Naive thymus-derived CD4-positive, alpha-beta T cell (primary cell): ENCODE measurements at regions not wholly inside any gene's neighbourhood (a gene's known extent, or its start where the extent isn't known, plus 50 kb on each side); places are given as distances from the start of the nearest gene placed in this dataset.

Source experiments
- ATAC-seq: fragments of 150-1000 bp; cut with Tn5 transposase; 2 replicates; pipeline ENCODE4 v1.10.0; 2021; ENCODE audit warnings: mild to moderate bottlenecking, moderate library complexity
- CTCF ChIA-PET: fragments of 350-600 bp; sonication (Branson Sonifier 250); formaldehyde crosslinking; loops from one replicate; lab custom pipeline; 2021; ENCODE audit warnings: antibody characterized with exemption; lab: Charles Lee
- POLR2A ChIA-PET: fragments of 350-600 bp; sonication (Branson Sonifier 250); formaldehyde crosslinking; loops from one replicate; lab custom pipeline; 2021; ENCODE audit warnings: antibody characterized with exemption, inconsistent platforms; lab: Charles Lee
- DNase-seq, 9 donors: peaks; one replicate each; pipeline versions ENCODE4 v3.0.0 to v3.0.0-alpha.2; 2020 to 2022; ENCODE audit warnings: mixed read lengths in 1 of 9
- H3K27ac ChIP-seq: one replicate; pipeline ENCODE4 v1.7.0; 2013; ENCODE audit warnings: mild to moderate bottlenecking, low read depth, low read length, moderate library complexity
- H3K27me3 ChIP-seq, 2 donors: one replicate each; pipeline ENCODE4 v1.7.0; 2013; ENCODE audit warnings: low read length in 2 of 2, mild to moderate bottlenecking in 2 of 2, moderate library complexity in 2 of 2; ENCODE audit not compliant: control insufficient read depth in 2 of 2, insufficient read depth in 2 of 2
- H3K36me3 ChIP-seq, 3 experiments: 1 replicate in 2 of 3; 2 replicates in 1 of 3; pipeline ENCODE4 v1.7.0; 2013; ENCODE audit warnings: low read length in 3 of 3, mild to moderate bottlenecking in 3 of 3, moderate library complexity in 1 of 3; ENCODE audit not compliant: insufficient read depth in 3 of 3, control insufficient read depth in 2 of 3
- H3K4me1 ChIP-seq, 2 donors: one replicate each; pipeline ENCODE4 v1.7.0; 2013; ENCODE audit warnings: low read length in 2 of 2, mild to moderate bottlenecking in 2 of 2, moderate library complexity in 1 of 2; ENCODE audit not compliant: control insufficient read depth in 2 of 2, insufficient read depth in 2 of 2
- H3K4me3 ChIP-seq: 2 replicates; pipeline ENCODE4 v1.7.0; 2013; ENCODE audit warnings: mild to moderate bottlenecking, low read length
- H3K9me3 ChIP-seq, 3 experiments: 1 replicate in 2 of 3; 2 replicates in 1 of 3; pipeline ENCODE4 v1.7.0; 2013; ENCODE audit warnings: low read length in 3 of 3; ENCODE audit not compliant: control insufficient read depth in 2 of 3
- H3K27ac Mint-ChIP-seq, 9 donors: one replicate each; pipeline ENCODE4 v1.8.0; 2020 to 2022; ENCODE audit warnings: mixed read lengths in 9 of 9, mild to moderate bottlenecking in 8 of 9, moderate library complexity in 5 of 9, inconsistent platforms in 2 of 9
- H3K27me3 Mint-ChIP-seq, 5 donors: one replicate each; pipeline ENCODE4 v1.8.0; 2021 to 2022; ENCODE audit warnings: mixed read lengths in 5 of 5, mild to moderate bottlenecking in 1 of 5
- H3K36me3 Mint-ChIP-seq, 5 donors: one replicate each; pipeline ENCODE4 v1.8.0; 2020 to 2022; ENCODE audit warnings: mixed read lengths in 5 of 5, mild to moderate bottlenecking in 3 of 5, inconsistent platforms in 1 of 5
- H3K4me1 Mint-ChIP-seq, 7 donors: one replicate each; pipeline ENCODE4 v1.8.0; 2020 to 2022; ENCODE audit warnings: mixed read lengths in 7 of 7, mild to moderate bottlenecking in 3 of 7, inconsistent platforms in 1 of 7
- H3K4me3 Mint-ChIP-seq, 10 donors: one replicate each; pipeline ENCODE4 v1.8.0; 2020 to 2022; ENCODE audit warnings: mild to moderate bottlenecking in 10 of 10, mixed read lengths in 10 of 10, moderate library complexity in 6 of 10, inconsistent platforms in 2 of 10
- H3K9me3 Mint-ChIP-seq, 11 donors: one replicate each; pipeline ENCODE4 v1.8.0; 2020 to 2022; ENCODE audit warnings: mixed read lengths in 11 of 11, mild to moderate bottlenecking in 4 of 11, inconsistent platforms in 1 of 11, moderate library complexity in 1 of 11
- intact Hi-C, 2 donors: fragments of 100-400 bp; cut with micrococcal nuclease; formaldehyde crosslinking; loops; one replicate each; pipeline ENCODE4 v1.15.1; 2023

- H3K9me3 Mint-ChIP-seq, result peaks cover 0 to 18% (median 2%) of the 10 kb centered on the region in 11 donors
- no peak overlapping the region for H3K4me3 Mint-ChIP-seq
- Histone ChIP-seq H3K4me3 (no peak overlapping the region), H3K27me3 (no peaks in the 10 kb centered on the region), H3K9me3 (no peaks in the 10 kb centered on the region), H3K4me1 (no peaks in the 10 kb centered on the region), H3K36me3 (no peaks in the 10 kb centered on the region), H3K27ac (no peak overlapping the region)
- ChIA-PET CTCF (no interaction called here), POLR2A (no interaction called here)
- H3K36me3 Mint-ChIP-seq, result no peaks in the 10 kb centered on the region
- H3K4me1 Mint-ChIP-seq, result no peaks in the 10 kb centered on the region
- H3K27me3 Mint-ChIP-seq, result no peaks in the 10 kb centered on the region
- H3K27ac Mint-ChIP-seq, result no peak overlapping the region
- DNase-seq (no peak), ATAC-seq (no peak)
- intact Hi-C loops, result no loop called here
These were observed 489.1 kb upstream of the LRATD1 start for GRCh38 chr2:14143435-14143834.

GRCh38 chr2:14148216-14148615 lies 484.3 kb upstream of the LRATD1 start:
- Histone ChIP-seq H3K4me1 (no peaks in the 10 kb centered on the region), H3K27ac (no peak overlapping the region), H3K9me3 (no peaks in the 10 kb centered on the region), H3K36me3 (no peaks in the 10 kb centered on the region), H3K4me3 (no peak overlapping the region), H3K27me3 (no peaks in the 10 kb centered on the region)
- ATAC-seq, result no peak
- DNase-seq, result no peak
- Mint-ChIP-seq H3K36me3 (no peaks in the 10 kb centered on the region), H3K4me1 (no peaks in the 10 kb centered on the region), H3K27me3 (no peaks in the 10 kb centered on the region), H3K4me3 (no peak overlapping the region), H3K9me3 (peaks cover 0 to 13% (median 2%) of the 10 kb centered on the region in 11 donors), H3K27ac (no peak overlapping the region)
- intact Hi-C loops, result no loop called here
- ChIA-PET CTCF (no interaction called here), POLR2A (no interaction called here)

- peaks cover 0 to 10% (median 3%) of the 10 kb centered on the region in 11 donors for H3K9me3 Mint-ChIP-seq
- no peak overlapping the region for H3K27ac Mint-ChIP-seq
- no peak overlapping the region for H3K4me3 ChIP-seq
- ATAC-seq (no peak), DNase-seq (no peak)
- H3K27me3 Mint-ChIP-seq, result no peaks in the 10 kb centered on the region
- H3K27ac ChIP-seq, result no peak overlapping the region
- no peak overlapping the region for H3K4me3 Mint-ChIP-seq
- H3K36me3 Mint-ChIP-seq, result no peaks in the 10 kb centered on the region
- no peaks in the 10 kb centered on the region for H3K27me3 ChIP-seq
- POLR2A ChIA-PET, result no interaction called here
- H3K9me3 ChIP-seq, result no peaks in the 10 kb centered on the region
- CTCF ChIA-PET, result no interaction called here
- H3K36me3 ChIP-seq, result no peaks in the 10 kb centered on the region
- H3K4me1 Mint-ChIP-seq, result no peaks in the 10 kb centered on the region
- H3K4me1 ChIP-seq, result no peaks in the 10 kb centered on the region
- intact Hi-C loops, result no loop called here
These were observed 474.7 kb upstream of the LRATD1 start for GRCh38 chr2:14157816-14158215.

- Histone ChIP-seq H3K27me3 (no peaks in the 10 kb centered on the region), H3K9me3 (no peaks in the 10 kb centered on the region), H3K4me1 (no peaks in the 10 kb centered on the region), H3K36me3 (no peaks in the 10 kb centered on the region), H3K27ac (no peak overlapping the region), H3K4me3 (no peak overlapping the region)
- CTCF ChIA-PET, result no interaction called here
- no peaks in the 10 kb centered on the region for H3K27me3 Mint-ChIP-seq
- no peak for ATAC-seq
- intact Hi-C loops, result no loop called here
- H3K27ac Mint-ChIP-seq, result no peak overlapping the region
- POLR2A ChIA-PET, result no interaction called here
- no peak overlapping the region for H3K4me3 Mint-ChIP-seq
- DNase-seq, result no peak
- H3K4me1 Mint-ChIP-seq, result no peaks in the 10 kb centered on the region
- H3K9me3 Mint-ChIP-seq, result peaks cover 0 to 25% (median 4%) of the 10 kb centered on the region in 11 donors
- no peaks in the 10 kb centered on the region for H3K36me3 Mint-ChIP-seq
These were observed 452.2 kb upstream of the LRATD1 start for GRCh38 chr2:14180333-14180732.

- Histone ChIP-seq H3K27ac (no peak overlapping the region), H3K4me3 (no peak overlapping the region), H3K9me3 (no peaks in the 10 kb centered on the region), H3K4me1 (no peaks in the 10 kb centered on the region), H3K36me3 (no peaks in the 10 kb centered on the region), H3K27me3 (no peaks in the 10 kb centered on the region)
- no peak overlapping the region for H3K27ac Mint-ChIP-seq
- ATAC-seq (peak; percentile 29), DNase-seq (no peak)
- H3K4me1 Mint-ChIP-seq, result no peaks in the 10 kb centered on the region
- POLR2A ChIA-PET, result no interaction called here
- CTCF ChIA-PET, result no interaction called here
- H3K36me3 Mint-ChIP-seq, result no peaks in the 10 kb centered on the region
- H3K4me3 Mint-ChIP-seq, result no peak overlapping the region
- no peaks in the 10 kb centered on the region for H3K27me3 Mint-ChIP-seq
- H3K9me3 Mint-ChIP-seq, result peaks cover 0 to 22% (median under 1%) of the 10 kb centered on the region in 11 donors
- intact Hi-C loops, result no loop called here
These were observed 450.1 kb upstream of the LRATD1 start for GRCh38 chr2:14182227-14182946.

- intact Hi-C loops, result no loop called here
- Histone ChIP-seq H3K27me3 (no peaks in the 10 kb centered on the region), H3K4me3 (no peak overlapping the region), H3K36me3 (no peaks in the 10 kb centered on the region), H3K27ac (no peak overlapping the region), H3K9me3 (no peaks in the 10 kb centered on the region), H3K4me1 (no peaks in the 10 kb centered on the region)
- no peak overlapping the region for H3K4me3 Mint-ChIP-seq
- peaks cover 0 to 27% (median 2%) of the 10 kb centered on the region in 11 donors for H3K9me3 Mint-ChIP-seq
- H3K36me3 Mint-ChIP-seq, result no peaks in the 10 kb centered on the region
- no peak for ATAC-seq
- DNase-seq, result no peak
- CTCF ChIA-PET, result no interaction called here
- no peak overlapping the region for H3K27ac Mint-ChIP-seq
- POLR2A ChIA-PET, result no interaction called here
- H3K4me1 Mint-ChIP-seq, result no peaks in the 10 kb centered on the region
- no peaks in the 10 kb centered on the region for H3K27me3 Mint-ChIP-seq
These were observed 446.6 kb upstream of the LRATD1 start for GRCh38 chr2:14185906-14186305.

DNA sequence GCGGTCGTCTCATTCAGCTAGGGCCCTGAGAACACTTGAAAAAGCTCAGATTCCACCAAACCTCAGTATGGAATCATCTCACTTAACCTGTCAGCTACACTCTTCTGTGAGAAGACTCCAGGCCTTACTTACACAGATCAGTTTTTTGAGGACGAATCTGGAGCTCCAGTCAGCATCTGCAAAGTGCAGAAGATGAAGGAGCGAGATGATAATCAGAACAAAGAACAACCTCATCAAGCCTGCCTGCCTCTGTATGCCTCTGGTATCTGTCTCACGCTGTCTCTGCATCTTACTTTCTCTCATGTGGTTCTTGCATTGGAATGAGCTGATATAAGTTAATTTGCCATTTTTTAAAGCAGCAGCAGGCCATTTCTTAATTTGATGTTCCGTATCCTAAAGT lies 444.1 kb upstream of the LRATD1 start:
- H3K4me3 ChIP-seq, result no peak overlapping the region
- Mint-ChIP-seq H3K9me3 (peaks cover 0 to 26% (median 2%) of the 10 kb centered on the region in 11 donors), H3K27ac (no peak overlapping the region), H3K36me3 (no peaks in the 10 kb centered on the region), H3K27me3 (no peaks in the 10 kb centered on the region), H3K4me1 (no peaks in the 10 kb centered on the region), H3K4me3 (no peak overlapping the region)
- H3K27me3 ChIP-seq, result no peaks in the 10 kb centered on the region
- intact Hi-C loops, result no loop called here
- H3K9me3 ChIP-seq, result no peaks in the 10 kb centered on the region
- ATAC-seq (no peak), DNase-seq (no peak)
- no peaks in the 10 kb centered on the region for H3K4me1 ChIP-seq
- H3K36me3 ChIP-seq, result no peaks in the 10 kb centered on the region
- CTCF ChIA-PET, result no interaction called here
- POLR2A ChIA-PET, result no interaction called here
- H3K27ac ChIP-seq, result no peak overlapping the region
